NCI-H524 (cell line): ENCODE measurements at regions not wholly inside any gene's neighbourhood (a gene's known extent, or its start where the extent isn't known, plus 50 kb on each side); places are given as distances from the start of the nearest gene placed in this dataset.
A peak's percentile ranks its signal among the peaks of the same experiment; 100 is the strongest.

ENCODE experiments used
- DNase-seq, 2 experiments: peaks; one replicate each; lab custom pipeline; 2025; lab: John Stamatoyannopoulos, UW

DNA sequence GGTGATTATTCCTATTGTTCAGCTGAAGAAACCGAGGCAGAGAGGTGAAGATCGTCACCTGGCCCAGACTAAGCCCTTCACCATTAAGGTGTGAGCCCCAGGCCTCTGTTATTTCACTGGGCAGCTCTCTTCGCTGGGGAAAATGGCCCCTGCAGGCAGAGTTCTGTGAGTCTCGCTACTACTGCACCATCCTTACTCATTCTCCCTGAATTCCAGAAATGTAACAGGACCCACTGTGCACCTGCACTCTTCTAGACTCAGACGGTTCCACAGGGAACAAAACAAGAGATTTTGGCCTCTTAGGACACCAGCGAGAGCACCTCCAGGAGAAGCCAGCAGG, 147.7 kb upstream of the GLI2 start:
- no peak for DNase-seq

DNA sequence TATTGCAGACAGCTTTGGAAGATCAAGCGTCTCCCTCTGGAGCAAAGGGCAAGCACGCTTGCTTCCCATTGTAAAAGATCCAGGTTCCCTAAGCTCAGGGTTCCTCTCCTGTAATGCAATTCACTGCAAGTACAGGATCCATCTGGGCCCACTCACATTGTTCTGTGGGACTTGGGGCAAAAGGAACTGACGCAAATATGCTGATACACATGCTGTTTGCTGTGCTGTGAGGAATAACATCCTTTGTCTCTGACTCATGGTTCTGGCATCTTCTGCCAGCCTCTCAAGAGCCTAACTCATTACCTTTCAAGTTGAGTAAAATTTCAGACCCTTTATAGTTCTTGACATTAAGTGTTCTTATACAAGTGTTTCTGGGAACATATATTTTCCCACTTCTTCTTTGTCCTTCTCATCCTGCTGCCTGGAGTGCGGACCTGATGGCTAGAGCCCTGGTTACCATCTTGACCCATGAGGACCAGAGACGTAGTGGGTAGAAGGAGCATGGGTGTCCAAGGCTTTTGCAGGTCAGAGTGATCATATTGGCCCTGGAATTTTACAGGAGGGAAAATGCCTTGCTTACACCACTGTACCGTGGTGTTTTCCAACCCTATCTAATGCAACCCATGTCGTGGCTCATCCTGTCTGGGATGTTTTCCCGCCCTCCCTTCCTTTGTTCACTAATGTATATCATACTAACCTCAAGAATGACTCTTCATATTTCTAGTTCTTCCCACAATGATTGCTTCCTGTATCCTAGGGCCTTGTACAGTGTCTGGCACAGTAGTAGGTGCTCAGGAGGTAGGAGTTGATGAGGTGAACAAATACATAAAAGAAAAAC, 145.7 kb upstream of the GLI2 start:
- DNase-seq, result no peak

DNA sequence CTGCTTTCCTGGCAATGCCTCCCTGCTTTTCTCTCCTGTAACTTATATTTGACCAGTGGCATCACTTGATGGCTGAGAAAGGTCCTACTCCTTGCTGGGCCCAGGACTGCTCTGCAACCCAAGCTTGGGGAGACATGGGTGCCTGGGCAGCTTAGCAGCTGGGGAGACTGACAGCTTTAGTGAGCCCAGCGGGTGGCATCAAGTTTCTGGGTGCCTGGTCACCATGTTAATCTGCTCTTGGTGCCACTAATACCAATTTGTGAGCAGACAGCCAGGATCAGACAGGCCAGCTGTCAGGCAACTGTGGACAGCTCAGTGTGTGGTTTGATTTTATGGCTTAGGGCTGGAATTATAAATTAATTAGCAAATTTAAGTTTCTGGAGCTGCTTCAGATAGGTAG, 144.8 kb upstream of the GLI2 start:
- peak; percentile 58 to 85 for DNase-seq

DNA sequence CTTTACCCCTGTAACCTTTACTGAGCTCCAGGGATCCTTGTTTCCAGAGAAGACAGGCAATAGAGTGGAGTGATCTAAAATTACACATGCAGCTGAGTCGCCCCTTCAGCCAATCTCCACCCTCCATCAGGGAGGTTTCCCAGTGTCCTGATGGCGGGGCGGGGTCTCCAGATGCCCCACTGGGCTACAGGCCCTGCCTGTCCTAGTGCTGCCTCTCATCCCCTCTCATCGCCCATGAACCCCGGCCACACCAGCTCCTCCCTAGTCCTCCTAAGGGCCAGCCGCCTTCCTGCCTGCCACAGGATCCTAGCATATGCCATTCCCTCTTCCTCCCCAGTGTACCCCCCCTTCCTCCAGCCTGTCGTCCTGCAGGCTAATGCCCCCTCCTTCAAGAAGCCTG, 144.1 kb upstream of the GLI2 start:
- peak; percentile 49 to 73 for DNase-seq

DNA sequence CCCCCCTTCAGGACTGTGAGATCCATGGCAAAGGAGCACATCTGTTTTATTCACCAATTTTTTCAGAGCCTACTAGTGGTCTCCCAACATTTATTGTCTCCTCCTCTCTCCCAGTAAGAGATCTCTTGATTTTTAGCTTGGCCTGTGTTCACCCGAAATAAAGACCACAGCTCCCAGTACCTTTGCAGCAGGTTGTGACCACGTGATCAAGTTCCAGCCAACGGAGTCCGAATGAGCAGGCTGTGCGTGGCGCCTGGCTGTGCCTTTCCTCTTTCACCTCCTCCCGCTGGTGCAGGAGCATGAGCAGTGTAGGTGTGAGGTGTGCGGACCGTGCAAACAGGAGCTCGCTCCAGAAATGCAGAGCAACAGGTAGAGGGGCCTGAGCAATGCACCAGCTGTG, 143.6 kb upstream of the GLI2 start:
- no peak for DNase-seq

DNA sequence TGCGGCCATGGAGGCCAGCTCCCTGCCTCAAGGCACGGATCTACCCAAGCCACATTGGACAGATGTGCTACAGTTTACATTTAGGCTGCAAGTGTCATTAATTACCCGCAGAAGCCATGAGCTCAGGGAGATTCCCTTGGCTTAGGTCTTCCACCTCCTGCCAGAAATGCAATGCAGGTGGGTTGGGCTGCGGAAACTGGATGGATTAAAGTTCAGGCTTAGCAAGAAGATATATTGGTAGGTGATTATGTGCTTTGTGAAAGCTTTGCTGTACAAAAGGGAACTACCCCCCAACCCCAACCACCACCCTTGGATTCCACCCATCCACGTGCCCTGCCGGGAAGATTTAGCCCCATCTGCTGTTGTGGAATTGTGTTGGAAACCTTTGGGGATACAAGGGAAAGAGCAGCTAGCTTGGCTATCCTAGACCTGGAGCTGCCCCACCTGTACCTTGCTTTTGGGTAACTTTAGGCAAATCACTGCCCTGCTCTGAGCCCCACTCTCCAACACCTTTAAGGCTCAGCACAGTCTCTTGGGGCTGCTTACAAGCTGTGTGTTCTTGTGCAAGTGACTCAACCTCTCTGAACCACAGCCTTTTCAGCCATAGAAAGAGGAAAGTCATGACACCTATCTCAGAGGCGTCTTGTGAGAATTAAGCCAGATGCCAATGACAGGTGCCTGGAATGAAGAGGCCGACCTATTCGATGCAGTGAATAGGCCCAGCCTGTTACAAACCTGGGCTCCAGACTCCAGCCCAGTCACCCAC, 141.6 kb upstream of the GLI2 start:
- DNase-seq, result peak; percentile 31 to 79

DNA sequence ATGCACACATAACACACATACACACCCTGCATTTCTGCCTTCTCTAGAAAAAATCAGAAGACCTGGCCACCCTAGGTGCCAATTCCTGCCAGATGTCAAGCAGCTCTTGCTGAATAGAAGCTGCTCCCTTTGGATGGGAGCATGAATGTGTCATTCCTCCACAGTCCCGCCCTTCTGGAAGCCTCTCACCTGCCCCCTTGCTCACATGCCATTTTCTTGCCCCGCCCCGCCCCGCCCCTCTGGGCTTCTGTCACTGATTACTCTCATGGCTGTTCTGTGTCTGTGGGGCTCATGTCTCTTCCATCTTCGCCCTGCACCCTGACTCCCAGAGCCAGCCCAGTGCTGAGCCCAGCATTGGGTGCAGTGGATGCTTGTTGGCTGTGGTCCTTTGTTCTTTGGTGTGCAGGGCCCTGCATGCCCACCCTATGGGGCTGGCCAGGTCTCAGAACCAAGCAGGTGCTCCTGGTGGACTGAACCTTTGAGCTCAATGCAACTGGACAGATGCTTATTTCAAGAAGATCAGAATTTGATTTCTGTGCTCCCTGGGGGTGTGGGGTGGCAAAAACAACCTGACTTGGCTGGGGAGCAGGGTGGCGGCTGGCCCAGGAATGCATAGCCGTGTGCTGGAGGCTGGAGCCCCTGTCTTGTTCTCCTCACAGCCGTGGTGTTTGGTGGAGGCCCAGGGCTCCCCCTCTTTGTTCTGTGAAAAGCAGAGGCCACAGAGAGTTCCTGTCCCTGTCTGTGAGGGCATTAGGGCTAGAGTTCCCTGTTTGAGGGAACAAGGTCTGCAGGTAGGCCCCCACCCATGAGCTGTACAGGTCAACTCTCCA, 140.6 kb upstream of the GLI2 start:
- DNase-seq, result no peak

DNA sequence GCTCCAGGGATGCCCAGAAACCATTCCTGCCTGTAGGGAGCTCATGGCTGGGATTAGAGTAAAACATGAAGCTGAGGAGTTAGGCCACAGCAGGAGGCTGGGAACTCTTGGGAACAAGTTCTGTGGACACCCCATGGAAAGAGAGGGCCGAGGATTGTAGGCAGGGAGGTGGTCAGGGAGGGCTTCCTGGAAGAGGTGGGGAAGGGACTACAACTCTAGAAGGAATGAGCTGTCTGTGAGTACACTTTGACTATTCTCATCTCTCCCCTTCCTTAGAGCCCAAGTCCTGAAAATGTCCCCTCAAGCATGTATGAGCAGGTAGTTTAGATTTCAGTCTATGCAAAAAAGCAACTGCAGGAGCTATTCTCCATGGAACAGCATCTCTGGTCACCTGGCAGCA, 139.9 kb upstream of the GLI2 start:
- no peak for DNase-seq

DNA sequence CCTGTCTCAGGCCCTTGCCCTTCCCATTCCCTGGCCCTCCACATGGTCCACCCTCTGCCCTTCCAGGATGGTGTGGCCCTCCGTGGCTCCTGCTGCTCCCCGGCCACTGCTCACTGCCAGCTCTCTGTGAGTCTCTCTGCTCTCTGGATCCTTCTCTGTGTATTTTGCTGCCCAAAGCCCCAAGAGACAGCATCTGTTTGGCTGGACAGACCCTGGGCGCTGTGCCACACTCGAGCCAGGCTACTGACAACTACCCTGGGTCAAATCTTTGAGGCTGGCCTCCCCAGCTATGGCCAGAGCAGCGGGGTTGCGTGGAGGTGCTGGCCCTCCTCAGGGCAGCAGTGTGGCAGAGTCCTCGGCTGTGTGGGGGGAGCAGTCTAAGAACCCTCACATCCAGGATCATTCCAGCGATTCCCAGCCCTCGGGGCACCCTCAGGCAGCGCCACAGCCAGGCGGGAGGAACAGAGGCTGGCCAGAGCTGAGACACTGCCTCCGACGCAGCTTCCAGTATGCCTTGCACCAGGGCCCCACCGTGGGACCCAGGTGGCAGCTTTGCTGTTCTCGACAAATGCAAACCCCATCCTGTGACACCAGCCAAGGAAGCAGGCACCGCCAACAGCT, 139.4 kb upstream of the GLI2 start:
- DNase-seq, result no peak

DNA sequence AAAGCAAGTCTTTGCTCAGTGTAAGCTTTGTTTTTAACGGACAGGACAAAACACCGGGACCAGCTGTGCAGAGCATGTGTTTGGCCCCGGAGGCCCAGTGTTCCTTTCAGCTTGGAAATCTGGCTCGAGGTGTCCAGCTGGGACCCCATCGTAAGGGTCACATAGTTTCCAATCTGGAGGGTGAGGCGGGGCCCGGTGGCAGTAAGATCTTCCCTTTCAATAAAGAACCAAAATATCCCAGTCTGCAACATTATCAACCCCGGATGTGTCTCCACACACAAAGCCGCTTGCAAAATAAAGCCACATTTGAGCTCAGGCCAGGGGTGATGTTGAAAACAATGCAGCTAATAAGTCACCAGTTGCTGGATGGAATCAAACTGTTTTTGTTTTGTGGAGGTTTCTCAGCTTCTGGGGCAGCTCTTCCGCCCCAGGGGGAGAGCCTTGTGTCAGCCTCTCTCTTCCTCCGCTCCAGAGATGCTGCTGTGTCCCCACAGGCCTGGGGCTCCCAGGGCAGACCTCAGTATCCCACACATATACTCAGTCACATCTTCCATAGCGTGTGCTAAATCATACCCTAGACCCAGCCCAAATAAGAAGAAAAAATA, 138.6 kb upstream of the GLI2 start:
- DNase-seq, result peak in 1 of 2 experiments; percentile 16

DNA sequence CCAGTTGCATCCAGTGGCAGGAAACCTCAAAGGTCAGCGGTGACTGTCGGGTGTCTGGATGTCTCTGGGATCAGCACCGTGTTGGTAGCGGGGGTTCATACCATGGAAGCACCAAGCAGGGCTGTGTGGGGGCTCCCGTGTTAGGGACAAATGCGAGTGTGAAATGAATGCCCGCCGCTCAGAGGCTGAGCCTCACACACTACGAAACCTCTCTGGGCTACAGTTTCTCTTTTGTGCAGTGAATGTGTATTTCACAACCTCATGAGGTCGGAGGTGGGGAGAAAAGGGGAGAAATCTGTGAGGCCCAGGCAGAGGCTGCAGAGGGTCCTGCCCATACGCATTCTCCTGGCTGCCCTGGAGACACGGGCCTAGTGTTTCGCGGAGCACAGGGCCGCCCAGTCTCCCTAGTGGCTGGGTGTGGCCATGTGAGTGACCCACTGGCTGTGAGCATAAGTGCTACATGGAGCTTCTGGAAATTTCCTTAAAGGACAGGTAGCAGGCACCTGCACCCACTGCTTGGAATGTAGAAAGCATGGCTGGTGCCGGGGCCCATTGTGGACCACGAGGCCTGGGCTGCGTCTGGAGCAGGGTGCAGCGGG, 138.0 kb upstream of the GLI2 start:
- no peak for DNase-seq

DNA sequence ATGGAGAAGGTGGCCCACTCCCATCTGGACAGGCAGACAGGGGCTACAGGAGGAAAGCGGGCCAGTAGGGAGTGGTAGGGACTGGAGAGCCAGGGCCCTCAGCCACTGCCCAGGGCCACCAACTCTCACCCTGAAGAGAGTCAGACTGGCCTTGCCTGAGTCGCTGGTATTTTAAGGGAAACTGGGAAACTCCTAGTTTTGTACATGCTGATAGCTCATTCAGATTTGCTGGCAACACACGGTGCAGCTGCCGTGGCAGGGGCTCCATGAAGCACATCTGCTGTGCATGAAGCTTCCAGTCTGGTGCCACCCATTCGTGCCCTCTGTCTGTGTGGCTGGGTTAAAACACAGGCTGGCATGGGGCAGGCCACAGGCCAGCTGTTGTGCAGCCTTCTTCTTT, 137.3 kb upstream of the GLI2 start:
- no peak for DNase-seq

DNA sequence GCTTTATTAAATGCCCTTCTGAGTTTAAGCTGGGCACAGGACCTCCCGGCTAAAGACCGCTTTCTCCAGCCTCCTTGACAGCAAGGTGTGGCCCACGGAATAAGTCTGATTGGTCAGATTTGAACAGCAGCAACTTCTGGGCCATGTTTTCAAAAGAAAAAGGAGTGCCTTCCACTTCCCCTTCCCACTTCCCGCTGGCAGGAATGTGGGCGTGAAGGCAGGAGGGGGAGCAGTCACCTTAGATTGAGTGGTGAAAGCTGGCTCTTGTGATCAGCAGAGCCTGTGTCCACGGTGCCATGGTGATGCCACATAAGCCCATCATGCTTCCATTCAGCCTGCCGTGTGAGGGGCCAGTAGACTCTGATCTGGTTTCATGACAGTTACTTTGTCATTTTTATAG, 136.6 kb upstream of the GLI2 start:
- no peak for DNase-seq

DNA sequence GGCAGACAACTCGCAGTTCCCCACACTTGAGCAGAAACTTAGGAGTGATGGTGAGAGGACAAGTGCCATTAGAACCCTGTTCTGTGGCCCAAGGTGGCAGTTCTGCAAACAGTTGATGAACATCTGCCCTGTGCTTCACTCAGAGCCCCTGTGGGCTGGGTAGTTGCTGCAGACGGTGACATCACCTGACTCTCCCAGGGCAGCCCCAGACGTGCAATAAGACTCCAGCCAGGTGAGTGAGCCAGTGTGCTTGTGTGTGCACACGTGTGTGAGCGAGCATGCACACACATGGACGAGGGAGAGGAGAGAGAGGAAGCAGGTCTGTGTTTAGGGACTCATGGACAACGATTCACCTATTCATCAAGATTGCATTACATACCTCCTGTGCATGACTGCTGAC, 136.0 kb upstream of the GLI2 start:
- DNase-seq, result no peak

DNA sequence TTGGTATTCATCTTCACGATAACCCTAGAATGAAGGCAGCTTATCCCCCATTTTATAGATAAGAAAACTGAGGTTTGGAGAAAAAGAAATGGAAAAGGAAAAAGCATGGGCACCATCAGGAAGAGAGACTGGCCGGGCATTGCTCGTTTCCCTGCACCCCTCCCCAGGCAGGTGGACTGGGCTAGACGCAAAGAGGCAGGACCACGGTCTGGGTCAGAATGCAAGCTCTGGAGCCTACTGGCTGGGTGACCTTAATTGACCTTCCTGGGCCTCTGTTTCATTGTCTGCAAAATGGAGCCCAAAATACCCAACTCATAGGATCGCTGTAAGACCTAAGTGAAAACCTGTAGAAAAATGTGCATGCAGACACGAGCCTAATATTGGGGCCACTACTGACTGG, 135.3 kb upstream of the GLI2 start:
- DNase-seq, result no peak

DNA sequence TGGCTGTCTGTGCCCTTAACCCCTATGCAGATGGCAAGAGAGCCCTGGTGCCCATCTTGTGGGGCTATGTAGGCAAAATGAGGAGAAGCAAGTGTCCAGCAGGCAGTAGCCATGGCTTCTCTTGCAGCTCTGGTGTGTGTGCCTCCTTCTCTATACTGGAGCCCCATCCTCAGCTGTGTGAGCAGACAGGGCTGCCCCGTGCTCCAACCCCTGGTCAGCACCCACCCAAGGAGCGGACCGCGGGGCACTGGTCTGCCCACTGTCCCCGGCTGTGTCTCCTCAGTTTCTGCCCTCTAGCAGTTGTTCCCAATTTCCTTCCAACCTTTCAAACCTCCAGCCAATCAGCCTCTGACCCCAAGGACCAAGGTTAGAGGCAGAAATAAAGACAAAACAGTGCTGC, 134.9 kb upstream of the GLI2 start:
- DNase-seq, result no peak

DNA sequence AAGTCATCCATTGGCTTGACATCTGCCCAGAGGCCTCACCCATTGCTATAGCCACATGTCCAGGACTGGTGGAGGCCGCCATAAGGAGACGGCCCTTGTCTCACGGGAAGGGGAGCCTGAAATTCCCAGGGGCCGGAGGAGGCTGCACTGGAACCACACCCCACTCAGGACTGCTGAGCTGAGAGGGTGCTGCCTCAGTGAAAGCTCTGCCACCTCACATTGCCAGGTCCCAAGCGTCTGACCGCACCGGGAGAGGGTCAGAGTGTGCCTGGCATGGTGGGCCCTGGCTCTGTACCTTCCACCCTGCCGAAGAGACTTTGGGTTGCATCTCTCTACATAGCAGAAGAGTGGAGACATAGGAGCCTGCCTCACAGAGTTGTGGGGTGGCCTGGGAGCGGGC, 134.1 kb upstream of the GLI2 start:
- DNase-seq, result no peak

DNA sequence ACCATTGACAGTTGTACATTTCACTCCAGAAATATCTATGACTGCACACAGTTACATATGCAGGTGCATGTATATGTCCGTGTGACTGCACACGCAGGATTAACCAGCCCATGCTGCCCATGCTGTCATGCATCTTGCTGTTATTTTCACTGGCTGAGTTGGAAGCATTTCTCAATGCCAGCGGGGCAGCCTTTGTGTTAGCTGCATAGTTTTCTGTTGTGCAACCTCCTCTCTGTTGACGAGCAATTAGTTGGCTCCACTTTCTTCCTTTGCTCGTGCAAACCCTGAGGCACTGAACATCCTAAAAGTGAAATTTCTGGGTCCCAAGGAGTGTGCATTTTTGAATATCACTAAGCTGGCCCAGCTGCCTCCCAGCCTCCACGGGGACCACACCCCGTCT, 133.4 kb upstream of the GLI2 start:
- no peak for DNase-seq

DNA sequence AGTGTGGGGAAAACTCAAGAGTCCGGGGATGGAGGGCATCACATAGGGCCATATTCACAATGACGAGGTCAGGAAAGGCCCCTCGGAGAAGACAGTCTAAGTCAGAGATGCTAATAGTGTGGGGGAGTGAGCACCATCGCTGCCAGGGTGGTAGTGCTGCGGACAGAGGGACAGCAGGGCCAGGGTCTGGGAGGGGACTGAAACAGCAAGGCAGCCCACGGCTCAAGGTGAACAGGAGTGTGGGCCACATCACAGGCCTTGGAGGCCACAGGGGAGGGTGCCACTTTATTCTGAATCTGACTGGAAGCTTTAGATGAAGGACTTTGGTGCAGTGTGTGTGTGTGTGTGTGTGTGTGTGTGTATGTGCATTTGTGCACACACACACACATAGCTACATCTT, 130.9 kb upstream of the GLI2 start:
- DNase-seq, result no peak

DNA sequence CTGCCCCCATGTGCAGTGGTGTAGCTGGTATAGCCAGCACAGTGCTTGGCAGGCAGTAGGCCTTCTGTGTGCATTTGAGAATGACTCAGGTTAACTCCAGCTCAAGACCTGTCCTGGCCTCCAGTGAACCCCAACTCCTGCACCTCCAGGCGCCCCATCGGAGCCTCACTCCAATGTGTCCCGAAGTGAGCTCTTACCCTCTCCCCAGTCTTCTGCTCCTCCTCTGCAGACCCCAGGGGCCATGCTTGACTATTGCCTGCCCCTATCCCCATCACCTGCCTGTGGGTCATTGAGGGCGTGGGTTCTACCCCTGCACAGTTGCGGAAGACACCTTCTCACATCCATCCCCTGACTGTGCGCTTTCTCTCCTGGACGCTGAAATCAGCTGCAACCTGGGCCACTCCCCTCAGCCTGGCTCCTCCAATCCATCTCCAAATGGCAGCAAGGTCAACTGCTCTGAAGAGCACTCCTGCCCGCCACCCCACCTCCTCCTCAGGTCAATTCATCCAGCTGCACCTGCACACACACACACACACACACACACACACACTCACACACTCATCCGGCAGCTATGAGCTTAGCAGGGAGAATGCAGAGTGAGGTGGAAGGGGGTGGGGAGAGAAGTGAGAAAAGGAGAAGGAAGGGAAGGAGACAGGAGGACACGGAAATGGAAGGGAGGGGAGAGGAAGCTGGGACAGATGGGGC, 130.3 kb upstream of the GLI2 start:
- DNase-seq, result no peak

DNA sequence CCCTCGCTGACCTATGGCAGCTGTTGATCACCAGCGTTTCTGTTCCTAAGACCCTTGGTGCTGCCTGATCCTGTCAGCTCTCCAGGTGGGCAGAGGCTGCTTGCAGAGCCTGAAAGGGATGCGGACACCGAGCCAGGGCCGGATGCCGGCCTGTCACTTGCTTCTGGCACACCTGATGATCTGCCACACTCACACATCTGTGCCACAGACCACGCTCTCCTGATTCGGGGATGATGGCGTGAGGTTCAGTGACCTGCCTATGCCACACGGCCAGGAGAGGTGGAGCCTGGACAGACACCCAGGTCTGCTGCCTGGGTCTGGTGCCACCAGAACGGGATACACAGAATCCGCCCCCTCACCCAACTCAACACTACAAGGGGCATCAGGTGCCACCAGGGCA, 129.4 kb upstream of the GLI2 start:
- no peak for DNase-seq
